HS-27A (cell line): ENCODE measurements at regions not wholly inside any gene's neighbourhood (a gene's known extent, or its start where the extent isn't known, plus 50 kb on each side); places are given as distances from the start of the nearest gene placed in this dataset.
"Not testable (repeated sequence)": the region's sequence is repeated elsewhere in the genome, so short reads cannot be mapped to it uniquely, and the experiment has no call there.

Experiments
- DNase-seq: peaks from one replicate; pipeline ENCODE4 v3.0.0-alpha.2; 2012; ENCODE audit warnings: low read depth, missing footprints

- DNase-seq = no peak
Measured at GRCh38 chr12:47373554-47374150, 293.9 kb upstream of the AMIGO2 start.

- DNase-seq = no peak
Measured at GRCh38 chr12:47370421-47370820, 290.7 kb upstream of the AMIGO2 start.

GRCh38 chr12:47369085-47369484 lies 289.3 kb upstream of the AMIGO2 start:
- no peak for DNase-seq

- DNase-seq = no peak
Measured at GRCh38 chr12:47367912-47368537, 288.3 kb upstream of the AMIGO2 start.

- DNase-seq = no peak
Measured at GRCh38 chr12:47366579-47366978, 286.8 kb upstream of the AMIGO2 start.

- DNase-seq = no peak
Measured at GRCh38 chr12:47366157-47366556, 286.4 kb upstream of the AMIGO2 start.

- DNase-seq = not testable (repeated sequence)
Measured at GRCh38 chr12:47365443-47366076, 285.8 kb upstream of the AMIGO2 start.

GRCh38 chr12:47364261-47364660 lies 284.5 kb upstream of the AMIGO2 start:
- no peak for DNase-seq

GRCh38 chr12:47362126-47362705 lies 282.5 kb upstream of the AMIGO2 start:
- DNase-seq = no peak

GRCh38 chr12:47361389-47362021 lies 281.7 kb upstream of the AMIGO2 start:
- DNase-seq = no peak

GRCh38 chr12:47360771-47361388 lies 281.1 kb upstream of the AMIGO2 start:
- DNase-seq = no peak

- DNase-seq = no peak
Measured at GRCh38 chr12:47360093-47360480, 280.3 kb upstream of the AMIGO2 start.

- no peak for DNase-seq
Measured at GRCh38 chr12:47359310-47360092, 279.7 kb upstream of the AMIGO2 start.

GRCh38 chr12:47357006-47357405 lies 277.2 kb upstream of the AMIGO2 start:
- not testable (repeated sequence) for DNase-seq

- no peak for DNase-seq
Measured at GRCh38 chr12:47356129-47356700, 276.5 kb upstream of the AMIGO2 start.

- no peak for DNase-seq
Measured at GRCh38 chr12:47353508-47353907, 273.7 kb upstream of the AMIGO2 start.

- no peak for DNase-seq
Measured at GRCh38 chr12:47352067-47352466, 272.3 kb upstream of the AMIGO2 start.

- no peak for DNase-seq
Measured at GRCh38 chr12:47351526-47351925, 271.8 kb upstream of the AMIGO2 start.

- DNase-seq = no peak
Measured at GRCh38 chr12:47350062-47350408, 270.3 kb upstream of the AMIGO2 start.

- no peak for DNase-seq
Measured at GRCh38 chr12:47349137-47350061, 269.6 kb upstream of the AMIGO2 start.
